ENCODE measurements at regions not wholly inside any gene's neighbourhood (a gene's known extent, or its start where the extent isn't known, plus 50 kb on each side); places are given as distances from the start of the nearest gene placed in this dataset.
"Not testable (repeated sequence)": the region's sequence is repeated elsewhere in the genome, so short reads cannot be mapped to it uniquely, and the experiment has no call there.

GRCh38 chr1:206310948-206311347 lies 107.6 kb downstream of the SRGAP2 start:
- not testable (repeated sequence) for DNase-seq (ENCODE audit: insufficient read length, low spot score); FAIRE-seq

- FAIRE-seq; DNase-seq (ENCODE audit: insufficient read length, low spot score): not testable (repeated sequence)
Observed at GRCh38 chr1:206311611-206312273, 108.4 kb downstream of the SRGAP2 start.

GRCh38 chr1:206312274-206312665 lies 108.9 kb downstream of the SRGAP2 start:
- FAIRE-seq; DNase-seq (ENCODE audit: insufficient read length, low spot score): not testable (repeated sequence)

GRCh38 chr1:206314951-206315636 lies 111.8 kb downstream of the SRGAP2 start:
- FAIRE-seq; DNase-seq (ENCODE audit: insufficient read length, low spot score): not testable (repeated sequence)

GRCh38 chr1:206316901-206317300 lies 113.6 kb downstream of the SRGAP2 start:
- not testable (repeated sequence) for DNase-seq (ENCODE audit: insufficient read length, low spot score); FAIRE-seq

GRCh38 chr1:206317878-206318514 lies 114.7 kb downstream of the SRGAP2 start:
- not testable (repeated sequence) for FAIRE-seq; DNase-seq (ENCODE audit: insufficient read length, low spot score)

- FAIRE-seq; DNase-seq (ENCODE audit: insufficient read length, low spot score): not testable (repeated sequence)
Observed at GRCh38 chr1:206320227-206320626, 116.9 kb downstream of the SRGAP2 start.

- not testable (repeated sequence) for FAIRE-seq; DNase-seq (ENCODE audit: insufficient read length, low spot score)
Observed at GRCh38 chr1:206326159-206326939, 123.0 kb downstream of the SRGAP2 start.

GRCh38 chr1:206331597-206331996 lies 128.3 kb downstream of the SRGAP2 start:
- not testable (repeated sequence) for DNase-seq (ENCODE audit: insufficient read length, low spot score); FAIRE-seq

GRCh38 chr1:206333316-206333715 lies 130.0 kb downstream of the SRGAP2 start:
- FAIRE-seq; DNase-seq (ENCODE audit: insufficient read length, low spot score): not testable (repeated sequence)

GRCh38 chr1:206333897-206334296 lies 130.6 kb downstream of the SRGAP2 start:
- DNase-seq (ENCODE audit: insufficient read length, low spot score); FAIRE-seq: not testable (repeated sequence)

- DNase-seq (ENCODE audit: insufficient read length, low spot score): not testable (repeated sequence)
Observed at GRCh38 chr1:206334481-206334880, 131.1 kb downstream of the SRGAP2 start.

GRCh38 chr1:206335162-206335561 lies 131.8 kb downstream of the SRGAP2 start:
- DNase-seq (ENCODE audit: insufficient read length, low spot score); FAIRE-seq: not testable (repeated sequence)

More at GRCh38 chr1:206334481-206334880, 131.1 kb downstream of the SRGAP2 start:
- not testable (repeated sequence) for FAIRE-seq

- not testable (repeated sequence) for FAIRE-seq; DNase-seq (ENCODE audit: insufficient read length, low spot score)
Observed at GRCh38 chr1:206335875-206336846, 132.8 kb downstream of the SRGAP2 start.

GRCh38 chr1:206337024-206337423 lies 133.3 kb upstream of the IKBKE start:
- FAIRE-seq; DNase-seq (ENCODE audit: insufficient read length, low spot score): not testable (repeated sequence)

- not testable (repeated sequence) for DNase-seq (ENCODE audit: insufficient read length, low spot score); FAIRE-seq
Observed at GRCh38 chr1:206350493-206351275, 119.6 kb upstream of the IKBKE start.

GRCh38 chr1:206351276-206352052 lies 118.8 kb upstream of the IKBKE start:
- not testable (repeated sequence) for FAIRE-seq

More at GRCh38 chr1:206351276-206352052, 118.8 kb upstream of the IKBKE start:
- DNase-seq (ENCODE audit: insufficient read length, low spot score): not testable (repeated sequence)
